ENCODE measurements at regions not wholly inside any gene's neighbourhood (a gene's known extent, or its start where the extent isn't known, plus 50 kb on each side); places are given as distances from the start of the nearest gene placed in this dataset.

GRCh38 chr9:73773896-73774295, 622.2 kb downstream of the ANXA1 start:
- no peak for TF ChIP-seq CTCF (IDR thresholded peaks at IDR 0.05 in 4 of 5, conservative IDR thresholded peaks at IDR 0.05 in 1 of 5)
- TF ChIP-seq POLR2A (IDR thresholded peaks at IDR 0.05) = no peak

All from gastrocnemius medialis (tissue), 4 donors.